H1 (cell line): ENCODE measurements at regions not wholly inside any gene's neighbourhood (a gene's known extent, or its start where the extent isn't known, plus 50 kb on each side); places are given as distances from the start of the nearest gene placed in this dataset.

Experiments
- CREB1 ChIP-seq: IDR thresholded peaks from 2 replicates; pipeline ENCODE4 v1.6.1; 2012; ENCODE audit warnings: inconsistent platforms
- CTCF ChIP-seq, 3 experiments: IDR thresholded peaks; 1 replicate in 2 of 3; 2 replicates in 1 of 3; pipeline versions ENCODE4 v1.5.1 to v1.6.1; 2011; ENCODE audit warnings: low read length in 3 of 3, mild to moderate bottlenecking in 3 of 3, inconsistent platforms in 2 of 3, low read depth in 1 of 3, moderate library complexity in 1 of 3; ENCODE audit not compliant: insufficient read depth in 1 of 3; ENCODE audit errors: control extremely low read depth in 1 of 3
- MAX ChIP-seq: IDR thresholded peaks from 2 replicates; pipeline ENCODE4 v1.6.1; 2012; ENCODE audit warnings: inconsistent platforms
- PHF8 ChIP-seq: fragments of 200-600 bp; sonication (generic); conservative IDR thresholded peaks from 2 replicates; pipeline ENCODE4 v1.7.1; 2012; ENCODE audit warnings: low read depth, mild to moderate bottlenecking, inconsistent platforms, low read length, moderate library complexity
- POLR2A ChIP-seq, 2 experiments: IDR thresholded peaks; 1 replicate in 1 of 2; 2 replicates in 1 of 2; pipeline ENCODE4 v1.6.1; 2011; ENCODE audit warnings: low read depth in 2 of 2, low read length in 2 of 2, mild to moderate bottlenecking in 2 of 2; ENCODE audit errors: control extremely low read depth in 1 of 2
- POLR2AphosphoS5 ChIP-seq: IDR thresholded peaks from 2 replicates; pipeline ENCODE4 v1.6.1; 2011; ENCODE audit warnings: low read depth, low read length
- RFX5 ChIP-seq: IDR thresholded peaks from 2 replicates; pipeline ENCODE4 v1.6.1; 2011; ENCODE audit warnings: low read depth, low read length, improper control_type of control experiment, borderline replicate concordance
- SIN3A ChIP-seq, 2 experiments: IDR thresholded peaks in 1 of 2; conservative IDR thresholded peaks in 1 of 2; 2 replicates each; pipeline ENCODE4 v1.6.1; 2011 to 2012; ENCODE audit warnings: low read length in 2 of 2, improper control_type of control experiment in 1 of 2, low read depth in 1 of 2, mild to moderate bottlenecking in 1 of 2
- TAF7 ChIP-seq: optimal IDR thresholded peaks from 2 replicates; pipeline ENCODE3; 2011; ENCODE audit warnings: low read depth, mild to moderate bottlenecking, inconsistent platforms, low read length, moderate library complexity, borderline replicate concordance
- YY1 ChIP-seq: IDR thresholded peaks from 2 replicates; pipeline ENCODE4 v1.6.1; 2011; ENCODE audit warnings: low read depth, mild to moderate bottlenecking, low read length
- ZNF274 ChIP-seq: IDR thresholded peaks from 2 replicates; pipeline ENCODE4 v1.7.0; 2012; ENCODE audit warnings: low read length, borderline replicate concordance; ENCODE audit errors: extremely low read depth

GRCh38 chr10:131739206-131739605 is 161.6 kb upstream of the PPP2R2D start:
- TF ChIP-seq POLR2AphosphoS5 (no peak), TAF7 (no peak), POLR2A (IDR thresholded peaks at IDR 0.05; ENCODE audit: control extremely low read depth in 1 of 2, low read depth in 2 of 2, low read length in 2 of 2) (no peak), PHF8 (no peak), SIN3A (conservative IDR thresholded peaks at IDR 0.05 in 1 of 2, IDR thresholded peaks at IDR 0.05 in 1 of 2; ENCODE audit: low read depth in 1 of 2, low read length in 2 of 2) (no peak), CTCF (IDR thresholded peaks at IDR 0.05; ENCODE audit: control extremely low read depth in 1 of 3, insufficient read depth in 1 of 3, low read depth in 1 of 3, low read length in 3 of 3) (no peak), ZNF274 (no peak), MAX (no peak), CREB1 (no peak), YY1 (no peak), RFX5 (no peak)
